Neural cell (in vitro differentiated cells): ENCODE measurements at regions not wholly inside any gene's neighbourhood (a gene's known extent, or its start where the extent isn't known, plus 50 kb on each side); places are given as distances from the start of the nearest gene placed in this dataset.

Experiments
- H2AFZ ChIP-seq: fragments of 200-600, 300-800 bp; sonication (generic), shearing (Covaris generic); 2 replicates; pipeline ENCODE4 v1.6.0; 2014; ENCODE audit warnings: low read depth, mild to moderate bottlenecking, antibody characterized with exemption, low read length, moderate library complexity
- H3F3A ChIP-seq: fragments of 200-600 bp; shearing (Covaris generic); 2 replicates; pipeline ENCODE4 v1.6.1; 2016; ENCODE audit warnings: mild to moderate bottlenecking, moderate library complexity, mixed read lengths, antibody characterized with exemption, low read length; ENCODE audit not compliant: insufficient read depth, poor library complexity, severe bottlenecking
- H3K27ac ChIP-seq: fragments of 200-600, 300-800 bp; sonication (generic), shearing (Covaris generic); 2 replicates; pipeline ENCODE4 v1.5.1; 2014; ENCODE audit warnings: mild to moderate bottlenecking, low read length, moderate library complexity
- H3K27me3 ChIP-seq: fragments of 300-800, 200-600 bp; sonication (generic), shearing (Covaris generic); 2 replicates; pipeline ENCODE4 v1.6.0; 2014; ENCODE audit warnings: mild to moderate bottlenecking, low read depth, low read length, moderate library complexity; ENCODE audit not compliant: insufficient read depth
- H3K36me3 ChIP-seq: fragments of 300-800, 200-600 bp; sonication (generic), shearing (Covaris generic); 2 replicates; pipeline ENCODE4 v1.5.1; 2014; ENCODE audit warnings: mild to moderate bottlenecking, antibody characterized with exemption, low read length, moderate library complexity; ENCODE audit not compliant: insufficient read depth
- H3K4me2 ChIP-seq: fragments of 300-800, 200-600 bp; sonication (generic), shearing (Covaris generic); 2 replicates; pipeline ENCODE4 v1.6.0; 2014; ENCODE audit warnings: mild to moderate bottlenecking, low read length
- H3K4me3 ChIP-seq: fragments of 300-800, 200-600 bp; sonication (generic), shearing (Covaris generic); 2 replicates; pipeline ENCODE4 v1.5.1; 2014; ENCODE audit warnings: mild to moderate bottlenecking, low read length, moderate library complexity
- H3K79me2 ChIP-seq: fragments of 200-600 bp; shearing (Covaris generic); replicated peaks from 2 replicates; pipeline ENCODE4 v1.6.0; 2014; ENCODE audit warnings: mild to moderate bottlenecking, low read length, moderate library complexity; ENCODE audit not compliant: insufficient read depth
- H3K9ac ChIP-seq: fragments of 300-800, 200-600 bp; sonication (generic), shearing (Covaris generic); 2 replicates; pipeline ENCODE4 v1.6.1; 2016; ENCODE audit warnings: mild to moderate bottlenecking, low read length, mixed read lengths
- H3K9me2 ChIP-seq: fragments of 200-600 bp; shearing (Covaris generic); 2 replicates; pipeline ENCODE4 v1.6.1; 2016; ENCODE audit warnings: mild to moderate bottlenecking, low read length, mixed read lengths; ENCODE audit not compliant: insufficient read depth
- H3K9me3 ChIP-seq: fragments of 200-600, 300-800 bp; sonication (generic), shearing (Covaris generic); 2 replicates; pipeline ENCODE4 v1.6.1; 2016; ENCODE audit warnings: mild to moderate bottlenecking, mixed run types, low read length, moderate library complexity, mixed read lengths
- H4K20me1 ChIP-seq: fragments of 200-600 bp; shearing (Covaris generic); 2 replicates; pipeline ENCODE4 v1.6.1; 2016; ENCODE audit warnings: mild to moderate bottlenecking, mixed run types; ENCODE audit not compliant: insufficient read depth
- EP300 ChIP-seq: fragments of 450-650 bp; conservative IDR thresholded peaks from 2 replicates; pipeline ENCODE4 v1.6.1; 2014; ENCODE audit warnings: antibody characterized with exemption, mild to moderate bottlenecking, moderate library complexity; ENCODE audit not compliant: poor library complexity, severe bottlenecking
- EZH2 ChIP-seq: fragments of 200-600, 300-800 bp; shearing (Covaris generic), sonication (generic); IDR thresholded peaks from 2 replicates; pipeline ENCODE4 v1.6.1; 2014; ENCODE audit warnings: antibody characterized with exemption, low read length, borderline replicate concordance, mild to moderate bottlenecking; ENCODE audit not compliant: insufficient read depth, poor library complexity, severe bottlenecking
- MXI1 ChIP-seq: fragments of 450-650 bp; conservative IDR thresholded peaks from 2 replicates; pipeline ENCODE4 v1.6.1; 2014; ENCODE audit warnings: antibody characterized with exemption, mild to moderate bottlenecking; ENCODE audit not compliant: poor library complexity, severe bottlenecking
- POLR2AphosphoS5 ChIP-seq: IDR thresholded peaks from 2 replicates; pipeline ENCODE4 v1.6.1; 2012
- RAD21 ChIP-seq: fragments of 450-650 bp; conservative IDR thresholded peaks from 2 replicates; pipeline ENCODE4 v1.6.1; 2014; ENCODE audit warnings: antibody characterized with exemption, mild to moderate bottlenecking, moderate library complexity
- SMC3 ChIP-seq: fragments of 450-650 bp; conservative IDR thresholded peaks from 2 replicates; pipeline ENCODE4 v1.6.1; 2014; ENCODE audit warnings: antibody characterized with exemption, mild to moderate bottlenecking, moderate library complexity; ENCODE audit not compliant: poor library complexity
- TAF1 ChIP-seq: IDR thresholded peaks from 2 replicates; pipeline ENCODE4 v1.6.1; 2012; ENCODE audit warnings: low read depth
- TF ChIP-seq, protein P1 (sequence below): fragments of 450-650 bp; IDR thresholded peaks from 2 replicates; pipeline ENCODE4 v1.5.1; 2014; ENCODE audit warnings: antibody characterized with exemption, mild to moderate bottlenecking, moderate library complexity; ENCODE audit not compliant: poor library complexity, severe bottlenecking
- TF ChIP-seq, protein P2 (sequence below): IDR thresholded peaks from 2 replicates; pipeline ENCODE4 v1.6.1; 2012; ENCODE audit warnings: borderline replicate concordance

DNA sequence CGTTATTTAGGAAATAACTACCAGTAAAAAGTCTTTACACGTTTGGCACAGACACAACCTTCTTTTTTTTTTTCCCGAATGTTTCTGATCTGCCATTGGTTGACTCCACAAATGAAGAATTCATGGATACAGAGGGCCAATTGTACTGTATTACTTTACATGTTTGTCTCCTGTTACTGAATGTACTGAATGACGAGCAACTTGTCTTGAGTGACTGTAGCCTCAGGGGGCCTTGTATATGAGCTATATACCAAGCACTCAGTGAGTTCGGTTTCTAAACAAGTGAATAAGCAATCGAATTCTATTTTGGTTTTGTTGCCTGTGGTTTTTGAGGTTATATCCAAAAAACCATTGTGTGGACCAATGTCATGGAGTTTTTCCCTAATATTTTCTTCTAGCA, 480.0 kb upstream of the SYT1 start:
- no peak overlapping the region for H3K27ac ChIP-seq
- TF ChIP-seq POLR2AphosphoS5: no peak
- no peak for TF ChIP-seq RAD21
- TF ChIP-seq TAF1: no peak
- no peak for TF ChIP-seq EP300
- no peak for TF ChIP-seq SMC3
- TF ChIP-seq, protein P1, sequence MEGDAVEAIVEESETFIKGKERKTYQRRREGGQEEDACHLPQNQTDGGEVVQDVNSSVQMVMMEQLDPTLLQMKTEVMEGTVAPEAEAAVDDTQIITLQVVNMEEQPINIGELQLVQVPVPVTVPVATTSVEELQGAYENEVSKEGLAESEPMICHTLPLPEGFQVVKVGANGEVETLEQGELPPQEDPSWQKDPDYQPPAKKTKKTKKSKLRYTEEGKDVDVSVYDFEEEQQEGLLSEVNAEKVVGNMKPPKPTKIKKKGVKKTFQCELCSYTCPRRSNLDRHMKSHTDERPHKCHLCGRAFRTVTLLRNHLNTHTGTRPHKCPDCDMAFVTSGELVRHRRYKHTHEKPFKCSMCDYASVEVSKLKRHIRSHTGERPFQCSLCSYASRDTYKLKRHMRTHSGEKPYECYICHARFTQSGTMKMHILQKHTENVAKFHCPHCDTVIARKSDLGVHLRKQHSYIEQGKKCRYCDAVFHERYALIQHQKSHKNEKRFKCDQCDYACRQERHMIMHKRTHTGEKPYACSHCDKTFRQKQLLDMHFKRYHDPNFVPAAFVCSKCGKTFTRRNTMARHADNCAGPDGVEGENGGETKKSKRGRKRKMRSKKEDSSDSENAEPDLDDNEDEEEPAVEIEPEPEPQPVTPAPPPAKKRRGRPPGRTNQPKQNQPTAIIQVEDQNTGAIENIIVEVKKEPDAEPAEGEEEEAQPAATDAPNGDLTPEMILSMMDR: no peak
- TF ChIP-seq MXI1: no peak
- TF ChIP-seq, protein P2, sequence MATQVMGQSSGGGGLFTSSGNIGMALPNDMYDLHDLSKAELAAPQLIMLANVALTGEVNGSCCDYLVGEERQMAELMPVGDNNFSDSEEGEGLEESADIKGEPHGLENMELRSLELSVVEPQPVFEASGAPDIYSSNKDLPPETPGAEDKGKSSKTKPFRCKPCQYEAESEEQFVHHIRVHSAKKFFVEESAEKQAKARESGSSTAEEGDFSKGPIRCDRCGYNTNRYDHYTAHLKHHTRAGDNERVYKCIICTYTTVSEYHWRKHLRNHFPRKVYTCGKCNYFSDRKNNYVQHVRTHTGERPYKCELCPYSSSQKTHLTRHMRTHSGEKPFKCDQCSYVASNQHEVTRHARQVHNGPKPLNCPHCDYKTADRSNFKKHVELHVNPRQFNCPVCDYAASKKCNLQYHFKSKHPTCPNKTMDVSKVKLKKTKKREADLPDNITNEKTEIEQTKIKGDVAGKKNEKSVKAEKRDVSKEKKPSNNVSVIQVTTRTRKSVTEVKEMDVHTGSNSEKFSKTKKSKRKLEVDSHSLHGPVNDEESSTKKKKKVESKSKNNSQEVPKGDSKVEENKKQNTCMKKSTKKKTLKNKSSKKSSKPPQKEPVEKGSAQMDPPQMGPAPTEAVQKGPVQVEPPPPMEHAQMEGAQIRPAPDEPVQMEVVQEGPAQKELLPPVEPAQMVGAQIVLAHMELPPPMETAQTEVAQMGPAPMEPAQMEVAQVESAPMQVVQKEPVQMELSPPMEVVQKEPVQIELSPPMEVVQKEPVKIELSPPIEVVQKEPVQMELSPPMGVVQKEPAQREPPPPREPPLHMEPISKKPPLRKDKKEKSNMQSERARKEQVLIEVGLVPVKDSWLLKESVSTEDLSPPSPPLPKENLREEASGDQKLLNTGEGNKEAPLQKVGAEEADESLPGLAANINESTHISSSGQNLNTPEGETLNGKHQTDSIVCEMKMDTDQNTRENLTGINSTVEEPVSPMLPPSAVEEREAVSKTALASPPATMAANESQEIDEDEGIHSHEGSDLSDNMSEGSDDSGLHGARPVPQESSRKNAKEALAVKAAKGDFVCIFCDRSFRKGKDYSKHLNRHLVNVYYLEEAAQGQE: no peak
- TF ChIP-seq EZH2: no peak
- H3K9me3 ChIP-seq: no peaks in the 10 kb centered on the region

DNA sequence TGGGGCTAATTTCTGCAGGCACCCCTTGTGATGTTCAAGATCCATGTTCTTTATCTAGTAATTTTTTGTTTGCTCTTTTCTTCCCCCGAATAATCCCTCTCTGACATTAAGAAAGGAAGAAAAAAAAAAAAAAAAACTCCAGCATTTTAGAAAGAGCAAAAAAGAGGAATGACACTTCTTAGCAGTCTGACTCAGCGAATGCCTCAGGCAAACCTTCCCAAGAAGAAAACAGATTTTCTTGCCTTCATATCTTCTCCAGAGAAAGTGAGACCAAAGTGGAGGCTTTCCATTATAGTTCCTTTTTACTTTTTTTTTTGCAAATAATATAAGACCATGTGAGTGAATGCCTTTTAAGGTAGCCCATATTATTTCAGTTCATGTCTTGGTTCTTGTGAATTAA, 479.0 kb upstream of the SYT1 start:
- Histone ChIP-seq H3F3A (no peaks in the 10 kb centered on the region), H3K9ac (no peak overlapping the region), H3K79me2 (no peaks in the 10 kb centered on the region), H4K20me1 (no peaks in the 10 kb centered on the region), H3K4me2 (no peak overlapping the region), H3K27ac (no peak overlapping the region), H3K9me3 (no peaks in the 10 kb centered on the region), H3K4me3 (no peak overlapping the region), H3K36me3 (no peaks in the 10 kb centered on the region), H3K27me3 (no peaks in the 10 kb centered on the region), H2AFZ (no peak overlapping the region), H3K9me2 (no peaks in the 10 kb centered on the region)
- no peak for TF ChIP-seq EP300
- no peak for TF ChIP-seq TAF1
- TF ChIP-seq EZH2: no peak
- no peak for TF ChIP-seq POLR2AphosphoS5
- TF ChIP-seq, protein P1: no peak
- TF ChIP-seq, protein P2: no peak
- no peak for TF ChIP-seq SMC3
- no peak for TF ChIP-seq MXI1
- TF ChIP-seq RAD21: no peak

More for the DNA sequence above, 480.0 kb upstream of the SYT1 start:
- Histone ChIP-seq H3K27me3 (no peaks in the 10 kb centered on the region), H3K4me2 (no peak overlapping the region), H3F3A (no peaks in the 10 kb centered on the region), H3K79me2 (no peaks in the 10 kb centered on the region), H3K9me2 (no peaks in the 10 kb centered on the region), H3K9ac (no peak overlapping the region), H3K4me3 (no peak overlapping the region), H2AFZ (no peak overlapping the region), H3K36me3 (no peaks in the 10 kb centered on the region), H4K20me1 (no peaks in the 10 kb centered on the region)
